ENCODE measurements at regions not wholly inside any gene's neighbourhood (a gene's known extent, or its start where the extent isn't known, plus 50 kb on each side); places are given as distances from the start of the nearest gene placed in this dataset.

DNA sequence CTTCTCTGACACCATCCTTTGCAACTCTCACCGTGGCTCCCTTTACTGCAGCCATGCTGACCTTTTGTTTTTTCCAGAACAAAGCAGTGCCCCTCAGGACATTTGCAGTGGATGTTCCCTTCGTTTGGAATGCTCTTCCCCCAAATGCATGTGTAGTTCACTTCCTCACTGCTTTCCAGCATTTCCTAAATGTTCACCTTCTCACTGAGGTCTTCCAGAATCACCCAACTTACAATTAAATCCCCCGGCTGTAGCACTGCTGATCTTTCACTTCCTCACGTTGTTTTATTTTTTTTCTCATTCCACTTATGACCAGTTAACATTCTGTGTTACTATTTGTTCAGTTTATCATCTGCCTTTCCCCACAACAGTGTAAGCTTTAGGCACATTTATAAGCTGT is 73.1 kb downstream of the GASK1B start:
- TF ChIP-seq, protein P1, sequence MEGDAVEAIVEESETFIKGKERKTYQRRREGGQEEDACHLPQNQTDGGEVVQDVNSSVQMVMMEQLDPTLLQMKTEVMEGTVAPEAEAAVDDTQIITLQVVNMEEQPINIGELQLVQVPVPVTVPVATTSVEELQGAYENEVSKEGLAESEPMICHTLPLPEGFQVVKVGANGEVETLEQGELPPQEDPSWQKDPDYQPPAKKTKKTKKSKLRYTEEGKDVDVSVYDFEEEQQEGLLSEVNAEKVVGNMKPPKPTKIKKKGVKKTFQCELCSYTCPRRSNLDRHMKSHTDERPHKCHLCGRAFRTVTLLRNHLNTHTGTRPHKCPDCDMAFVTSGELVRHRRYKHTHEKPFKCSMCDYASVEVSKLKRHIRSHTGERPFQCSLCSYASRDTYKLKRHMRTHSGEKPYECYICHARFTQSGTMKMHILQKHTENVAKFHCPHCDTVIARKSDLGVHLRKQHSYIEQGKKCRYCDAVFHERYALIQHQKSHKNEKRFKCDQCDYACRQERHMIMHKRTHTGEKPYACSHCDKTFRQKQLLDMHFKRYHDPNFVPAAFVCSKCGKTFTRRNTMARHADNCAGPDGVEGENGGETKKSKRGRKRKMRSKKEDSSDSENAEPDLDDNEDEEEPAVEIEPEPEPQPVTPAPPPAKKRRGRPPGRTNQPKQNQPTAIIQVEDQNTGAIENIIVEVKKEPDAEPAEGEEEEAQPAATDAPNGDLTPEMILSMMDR (IDR thresholded peaks at IDR 0.05), result no peak
- no peak for TF ChIP-seq POLR2A (IDR thresholded peaks at IDR 0.05)
